Urinary bladder (tissue), 3 donors: ENCODE measurements at regions not wholly inside any gene's neighbourhood (a gene's known extent, or its start where the extent isn't known, plus 50 kb on each side); places are given as distances from the start of the nearest gene placed in this dataset.
"Not testable (repeated sequence)": the region's sequence is repeated elsewhere in the genome, so short reads cannot be mapped to it uniquely, and the experiment has no call there.

Source experiments
- DNase-seq: peaks from one replicate; pipeline ENCODE4 v3.0.0-alpha.2; 2015; ENCODE audit errors: extremely low spot score
- H3K27ac ChIP-seq: one replicate; pipeline ENCODE4 v1.5.1; 2013; ENCODE audit warnings: low read depth, mild to moderate bottlenecking, moderate library complexity
- H3K36me3 ChIP-seq: one replicate; pipeline ENCODE4 v1.6.1; 2013; ENCODE audit warnings: mild to moderate bottlenecking, moderate library complexity; ENCODE audit not compliant: insufficient read depth
- H3K4me1 ChIP-seq: one replicate; pipeline ENCODE4 v1.6.1; 2013; ENCODE audit warnings: mild to moderate bottlenecking, moderate library complexity; ENCODE audit not compliant: insufficient read depth
- H3K4me3 ChIP-seq: one replicate; pipeline ENCODE4 v1.5.1; 2013; ENCODE audit warnings: low read depth, low read length
- WGBS: extraction: QIAGEN DNeasy Blood & Tissue Kit; methylation state at CpG from one replicate; pipeline ENCODE4 v1.1.7; 2013; 5-methylcytosine and 5-hydroxymethylcytosine counted together
- donor health status: healthy with polysubstance abuse.
- donor health status: healthy.

GRCh38 chr11:135033540-135033939 is 621.5 kb upstream of the B3GAT1 start:
- no peaks in the 10 kb centered on the region for H3K36me3 ChIP-seq
- H3K4me3 ChIP-seq = no peak overlapping the region
- no peak overlapping the region for H3K27ac ChIP-seq
- H3K4me1 ChIP-seq = no peaks in the 10 kb centered on the region
- 13% methylated on average over 5 of the region's 5 CpGs for WGBS
- DNase-seq = peak; percentile 13

- H3K27ac ChIP-seq = no peak overlapping the region
- no peaks in the 10 kb centered on the region for H3K4me1 ChIP-seq
- WGBS = 54% methylated on average over 8 of the region's 8 CpGs
- H3K36me3 ChIP-seq = no peaks in the 10 kb centered on the region
- no peak overlapping the region for H3K4me3 ChIP-seq
- DNase-seq = no peak
Measured at GRCh38 chr11:135031205-135031989, 619.4 kb upstream of the B3GAT1 start.

- WGBS = 24% methylated on average over 5 of the region's 5 CpGs
- no peaks in the 10 kb centered on the region for H3K4me1 ChIP-seq
- no peaks in the 10 kb centered on the region for H3K36me3 ChIP-seq
- DNase-seq = no peak
- no peak overlapping the region for H3K27ac ChIP-seq
- no peak overlapping the region for H3K4me3 ChIP-seq
Measured at GRCh38 chr11:135027461-135027860, 615.4 kb upstream of the B3GAT1 start.

GRCh38 chr11:135023499-135023898 is 611.5 kb upstream of the B3GAT1 start:
- H3K4me3 ChIP-seq = no peak overlapping the region
- no peaks in the 10 kb centered on the region for H3K36me3 ChIP-seq
- H3K27ac ChIP-seq = no peak overlapping the region
- WGBS = 83% methylated on average over 2 of the region's 2 CpGs
- no peaks in the 10 kb centered on the region for H3K4me1 ChIP-seq
- no peak for DNase-seq

GRCh38 chr11:135022454-135022853 is 610.4 kb upstream of the B3GAT1 start:
- DNase-seq = no peak
- no peaks in the 10 kb centered on the region for H3K36me3 ChIP-seq
- H3K4me1 ChIP-seq = no peaks in the 10 kb centered on the region
- H3K27ac ChIP-seq = no peak overlapping the region
- H3K4me3 ChIP-seq = no peak overlapping the region
- WGBS = 67% methylated on average over 4 of the region's 4 CpGs

- WGBS = 63% methylated on average over 4 of the region's 4 CpGs
- no peak overlapping the region for H3K27ac ChIP-seq
- no peak overlapping the region for H3K4me3 ChIP-seq
- H3K36me3 ChIP-seq = no peaks in the 10 kb centered on the region
- H3K4me1 ChIP-seq = no peaks in the 10 kb centered on the region
- no peak for DNase-seq
Measured at GRCh38 chr11:135019899-135020298, 607.9 kb upstream of the B3GAT1 start.

- no peaks in the 10 kb centered on the region for H3K4me1 ChIP-seq
- 70% methylated on average over 8 of the region's 8 CpGs for WGBS
- H3K4me3 ChIP-seq = no peak overlapping the region
- H3K36me3 ChIP-seq = no peaks in the 10 kb centered on the region
- no peak for DNase-seq
- H3K27ac ChIP-seq = no peak overlapping the region
Measured at GRCh38 chr11:135019343-135019871, 607.4 kb upstream of the B3GAT1 start.

GRCh38 chr11:135017296-135017695 is 605.3 kb upstream of the B3GAT1 start:
- H3K36me3 ChIP-seq = no peaks in the 10 kb centered on the region
- H3K4me3 ChIP-seq = no peak overlapping the region
- no peak for DNase-seq
- WGBS = 74% methylated on average over 4 of the region's 4 CpGs
- no peaks in the 10 kb centered on the region for H3K4me1 ChIP-seq
- no peak overlapping the region for H3K27ac ChIP-seq

- DNase-seq = no peak
Measured at GRCh38 chr11:135015966-135016365, 603.9 kb upstream of the B3GAT1 start.

GRCh38 chr11:135011313-135011712 is 599.3 kb upstream of the B3GAT1 start:
- H3K4me1 ChIP-seq, H3K36me3 ChIP-seq, H3K27ac ChIP-seq, H3K4me3 ChIP-seq, DNase-seq: not testable (repeated sequence)
- WGBS = 92% methylated on average over 2 of the region's 2 CpGs

More at GRCh38 chr11:135015966-135016365, 603.9 kb upstream of the B3GAT1 start:
- Histone ChIP-seq H3K4me3 (no peak overlapping the region), H3K4me1 (no peaks in the 10 kb centered on the region), H3K27ac (no peak overlapping the region), H3K36me3 (no peaks in the 10 kb centered on the region)
- 80% methylated on average over 3 of the region's 3 CpGs for whole genome bisulfite sequencing

GRCh38 chr11:135009125-135009524 is 597.1 kb upstream of the B3GAT1 start:
- H3K27ac ChIP-seq = no peak overlapping the region
- WGBS = 68% methylated on average over 6 of the region's 6 CpGs
- H3K4me3 ChIP-seq = no peak overlapping the region
- no peaks in the 10 kb centered on the region for H3K36me3 ChIP-seq
- no peak for DNase-seq
- H3K4me1 ChIP-seq = no peaks in the 10 kb centered on the region

- DNase-seq = no peak
- Histone ChIP-seq H3K4me3 (no peak overlapping the region), H3K4me1 (no peaks in the 10 kb centered on the region), H3K27ac (no peak overlapping the region), H3K36me3 (no peaks in the 10 kb centered on the region)
- WGBS = 80% methylated on average over 4 of the region's 4 CpGs
Measured at GRCh38 chr11:135008412-135008811, 596.4 kb upstream of the B3GAT1 start.

- no peaks in the 10 kb centered on the region for H3K36me3 ChIP-seq
- WGBS = 7% methylated on average over 4 of the region's 4 CpGs
- DNase-seq = peak; percentile 46
- no peak overlapping the region for H3K27ac ChIP-seq
- H3K4me1 ChIP-seq = no peaks in the 10 kb centered on the region
- H3K4me3 ChIP-seq = no peak overlapping the region
Measured at GRCh38 chr11:135008001-135008405, 596.0 kb upstream of the B3GAT1 start.

GRCh38 chr11:135006800-135007199 is 594.8 kb upstream of the B3GAT1 start:
- WGBS = 52% methylated on average over 4 of the region's 4 CpGs
- no peak for DNase-seq
- no peak overlapping the region for H3K4me3 ChIP-seq

More at GRCh38 chr11:135006800-135007199, 594.8 kb upstream of the B3GAT1 start:
- Histone ChIP-seq H3K36me3 (no peaks in the 10 kb centered on the region), H3K4me1 (no peaks in the 10 kb centered on the region), H3K27ac (no peak overlapping the region)
